Stimulated activated CD4-positive, alpha-beta T cell treated with anti-CD3 and anti-CD28 coated beads, TNF-alpha, amount 100 ng/mL, for 1 hour (primary cell): ENCODE measurements at regions not wholly inside any gene's neighbourhood (a gene's known extent, or its start where the extent isn't known, plus 50 kb on each side); places are given as distances from the start of the nearest gene placed in this dataset.

Experiments
- DNase-seq, 3 donors: peaks; one replicate each; pipeline ENCODE4 v3.0.0-alpha.2; 2020; ENCODE audit warnings: low read depth in 3 of 3, low spot score in 1 of 3

DNA sequence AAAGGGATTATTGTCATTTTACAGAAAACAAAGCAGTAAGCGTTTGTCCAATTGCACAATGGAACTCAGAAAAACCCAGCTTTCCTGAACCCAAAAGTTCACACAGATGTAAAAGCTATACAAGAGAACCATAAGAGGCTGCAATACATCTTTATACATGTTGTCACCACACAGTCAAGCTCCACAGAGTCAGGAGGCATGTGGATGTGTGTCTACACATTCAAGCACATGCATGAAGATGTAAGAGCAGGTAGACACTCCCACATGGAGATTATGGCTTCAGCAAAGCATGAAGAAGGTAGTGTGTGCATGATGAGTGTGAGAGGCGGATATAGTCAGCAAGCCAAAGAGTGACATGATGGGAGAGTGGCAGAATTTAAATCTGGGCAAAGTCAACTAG lies 124.7 kb upstream of the THBS1 start:
- DNase-seq = no peak

DNA sequence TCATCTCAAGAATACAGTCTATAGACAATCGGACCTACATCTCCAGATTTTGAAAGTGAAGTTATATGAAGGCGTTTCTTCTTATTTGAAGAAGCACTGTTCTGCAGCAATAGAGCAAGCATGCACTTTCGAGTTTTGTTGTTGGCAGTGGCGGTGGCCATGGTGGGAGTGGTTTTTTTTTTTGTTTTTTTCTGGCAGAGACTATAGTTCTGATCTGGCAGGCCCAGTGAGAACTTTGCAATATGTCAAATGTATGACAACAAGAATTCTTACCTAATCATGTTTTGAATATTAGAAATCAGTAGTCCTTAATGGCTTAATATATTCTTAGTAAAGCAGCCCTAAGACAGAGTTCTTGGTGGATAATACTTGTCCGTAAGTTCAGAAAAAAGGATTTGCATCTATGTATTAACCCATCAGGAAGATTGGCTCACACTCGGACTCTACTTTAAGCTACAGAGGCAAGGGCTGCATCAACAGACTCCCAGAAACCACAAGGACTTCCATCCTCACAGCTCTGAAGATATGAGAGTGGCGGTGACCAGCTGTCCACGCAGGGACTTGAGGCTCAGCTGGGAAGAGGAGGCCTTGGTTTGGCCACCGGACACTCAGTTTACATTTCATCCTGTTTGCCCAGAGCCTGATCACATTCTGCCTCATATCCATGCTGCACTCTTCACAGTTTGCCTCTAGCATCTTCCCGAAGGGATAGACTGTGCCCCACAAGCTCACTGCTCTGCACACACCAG lies 124.1 kb upstream of the THBS1 start:
- DNase-seq = no peak

DNA sequence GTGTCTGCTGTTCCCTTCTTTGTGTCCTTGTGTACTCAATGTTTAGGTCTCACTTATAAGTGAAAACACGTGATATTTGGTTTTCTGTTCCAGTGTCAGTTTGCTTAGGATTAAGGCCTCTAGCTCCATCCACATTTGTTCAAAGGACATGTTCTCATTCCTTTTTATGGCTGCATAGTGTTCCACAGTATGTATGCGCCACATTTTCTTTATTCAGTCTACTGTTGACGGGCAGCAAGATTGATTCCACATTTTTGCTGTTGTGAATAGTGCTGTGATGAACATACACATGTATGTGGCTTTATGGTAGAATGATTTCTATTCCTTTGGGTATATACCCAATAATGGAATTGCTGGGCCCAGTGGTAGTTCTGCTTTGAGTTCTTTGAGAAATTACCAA lies 122.7 kb upstream of the THBS1 start:
- no peak for DNase-seq

DNA sequence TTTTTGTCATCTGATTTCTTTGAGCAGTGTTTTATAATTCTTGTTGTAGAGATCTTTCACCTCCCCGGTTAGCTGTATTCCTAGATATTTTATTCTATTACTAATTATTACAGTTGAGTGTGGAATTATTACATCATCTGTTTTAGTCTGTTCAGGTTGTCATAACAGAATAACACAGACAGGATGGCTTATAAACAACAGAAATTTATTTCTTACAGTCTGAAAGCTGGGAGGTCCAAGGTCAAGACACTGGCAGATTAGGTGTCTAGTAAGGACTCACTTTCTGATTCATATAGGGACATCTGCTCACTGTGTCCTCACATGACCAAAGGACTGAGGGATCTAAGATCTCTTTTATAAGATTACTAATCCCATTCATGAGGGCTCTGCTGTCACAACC lies 121.3 kb upstream of the THBS1 start:
- no peak for DNase-seq

DNA sequence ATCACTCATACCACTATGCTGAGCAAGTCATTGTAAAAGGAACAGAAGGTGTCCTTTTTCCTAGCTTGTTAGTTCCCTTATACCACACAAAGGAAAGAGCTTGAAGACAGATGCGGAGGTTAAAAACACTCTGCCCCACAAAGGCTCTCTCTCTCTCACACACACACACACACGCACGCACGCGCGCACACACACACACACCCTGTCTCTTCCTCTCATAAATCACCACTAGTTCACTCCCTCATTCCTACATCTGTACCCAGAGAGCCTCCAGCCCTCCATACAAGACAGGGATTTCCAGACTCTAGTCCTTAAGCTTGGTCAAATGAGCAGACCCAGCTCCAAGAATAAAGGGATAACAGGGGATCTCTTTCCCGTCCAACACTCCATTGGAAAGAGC lies 120.1 kb upstream of the THBS1 start:
- DNase-seq = no peak

DNA sequence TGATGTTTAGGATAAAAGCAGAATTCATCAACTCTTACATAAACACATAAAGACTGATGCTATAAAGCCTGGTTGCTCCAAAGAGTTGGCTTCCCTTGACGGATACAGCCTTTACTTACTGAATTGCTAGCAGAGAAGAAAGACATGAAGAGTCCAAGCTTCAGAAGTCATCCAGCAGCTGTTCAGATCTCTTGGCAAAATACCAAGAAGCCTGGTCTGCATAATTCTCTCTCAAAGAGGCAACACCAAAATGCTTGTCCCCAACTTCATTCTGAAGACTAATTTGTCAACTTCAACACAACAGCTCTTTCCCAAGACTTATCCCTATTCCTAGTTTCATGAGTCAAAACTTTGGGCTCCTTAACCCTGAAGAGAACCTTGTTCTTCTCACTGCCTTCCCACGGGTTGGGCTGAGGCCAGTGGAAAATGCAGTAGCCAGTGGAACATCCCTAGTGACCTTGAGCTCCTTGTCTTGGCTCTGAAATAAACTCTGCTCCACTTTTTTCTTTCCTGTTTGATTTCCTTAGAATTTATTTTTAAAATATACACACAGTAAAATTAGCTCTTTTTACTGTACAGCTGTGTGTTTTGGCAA lies 119.2 kb upstream of the THBS1 start:
- no peak for DNase-seq

DNA sequence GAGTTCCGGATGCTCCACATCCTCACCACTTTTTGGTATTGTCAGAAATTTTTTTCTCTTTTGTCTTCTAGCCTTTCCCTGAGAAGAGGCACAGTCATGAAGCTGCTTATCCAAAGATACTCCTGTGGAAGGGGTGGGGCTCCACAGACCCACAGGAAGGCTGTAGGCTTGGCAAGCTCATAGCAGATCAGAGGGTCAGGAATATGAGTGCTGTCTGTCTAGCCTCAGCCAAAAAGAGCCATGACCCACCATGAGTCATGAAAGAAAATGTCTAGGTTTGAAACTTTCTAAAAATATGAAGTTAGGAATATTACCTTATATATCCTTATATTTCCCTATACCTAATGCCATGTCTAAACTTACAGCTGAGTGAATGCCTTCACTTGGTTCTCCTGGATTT lies 118.2 kb upstream of the THBS1 start:
- no peak for DNase-seq

DNA sequence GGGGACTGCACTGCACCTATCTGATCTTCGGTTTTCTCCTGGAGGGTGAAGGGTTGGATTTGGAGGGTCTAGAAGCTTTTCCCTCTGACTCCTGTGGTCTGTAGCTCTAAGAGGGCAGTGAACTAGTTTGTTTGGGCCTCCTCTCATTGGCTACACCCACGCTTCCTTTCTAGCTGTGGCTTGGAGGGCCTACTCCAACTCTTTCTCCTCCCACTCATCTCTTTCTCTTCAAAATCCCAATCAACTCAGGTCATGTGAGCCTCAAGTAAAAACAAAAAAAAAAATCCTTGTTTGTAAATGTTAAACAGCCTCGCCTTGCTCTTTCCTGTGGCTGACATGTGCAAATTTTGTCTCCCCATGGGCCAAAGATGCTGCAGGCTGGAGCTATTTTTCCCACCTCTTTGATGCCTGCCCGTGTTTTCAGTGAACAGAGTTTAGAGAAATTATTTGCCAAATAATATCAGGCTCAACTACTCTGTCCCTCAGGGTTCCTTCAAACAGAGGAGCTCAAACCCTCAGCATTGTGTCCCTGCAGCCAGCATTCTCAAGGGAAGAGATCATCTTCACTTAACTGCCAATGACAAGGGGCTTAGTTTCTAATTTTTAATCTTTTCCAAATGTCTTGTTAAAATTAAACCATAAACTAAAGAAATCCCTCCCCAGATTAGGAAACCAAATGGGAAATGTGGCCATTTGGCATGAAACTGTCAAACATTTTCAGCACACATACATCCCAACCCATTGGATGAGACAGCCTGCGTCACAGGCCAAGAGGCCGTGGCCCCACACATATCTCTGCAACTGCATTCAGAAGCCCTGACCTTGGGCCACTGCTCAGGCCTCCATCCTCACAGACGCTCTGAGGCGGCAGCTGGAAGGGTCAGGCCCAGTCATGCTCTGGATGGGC lies 114.8 kb upstream of the THBS1 start:
- no peak for DNase-seq

DNA sequence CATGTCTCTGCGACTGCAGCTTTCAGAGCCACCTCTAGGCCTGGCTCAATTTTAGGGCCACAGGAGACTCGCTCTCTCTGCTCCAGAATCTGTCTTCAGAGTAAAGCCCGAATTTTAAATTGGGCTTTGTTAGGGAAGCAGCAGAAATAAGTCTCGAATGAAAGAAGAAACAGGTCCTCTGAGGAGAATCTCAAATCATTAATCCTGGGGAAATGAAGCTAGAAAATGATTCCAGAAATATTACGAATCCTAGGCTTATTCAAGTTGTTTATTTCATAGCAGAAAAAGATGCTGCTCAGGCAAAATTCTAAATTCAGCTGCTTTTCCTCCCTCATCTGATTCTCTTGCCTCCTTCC lies 114.2 kb upstream of the THBS1 start:
- no peak for DNase-seq

DNA sequence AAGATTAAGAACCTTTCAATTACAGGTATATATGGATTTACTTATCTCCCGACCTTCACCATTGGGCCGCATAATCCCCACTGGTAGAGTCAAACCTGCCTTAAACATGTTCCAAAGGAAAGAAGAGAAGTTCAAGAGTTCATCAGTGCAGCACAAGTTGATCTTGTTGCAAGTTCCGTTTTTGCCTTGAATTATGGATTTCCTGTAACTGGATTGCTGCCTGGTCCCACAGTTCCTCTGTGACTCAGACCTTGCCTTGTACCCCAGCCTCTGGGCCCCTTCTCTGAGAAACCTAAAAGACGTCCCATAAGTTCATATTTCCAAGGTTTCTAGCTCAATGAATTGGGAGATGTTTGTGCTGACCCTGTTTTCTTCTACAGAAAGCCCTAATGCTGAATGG lies 112.5 kb upstream of the THBS1 start:
- no peak for DNase-seq

DNA sequence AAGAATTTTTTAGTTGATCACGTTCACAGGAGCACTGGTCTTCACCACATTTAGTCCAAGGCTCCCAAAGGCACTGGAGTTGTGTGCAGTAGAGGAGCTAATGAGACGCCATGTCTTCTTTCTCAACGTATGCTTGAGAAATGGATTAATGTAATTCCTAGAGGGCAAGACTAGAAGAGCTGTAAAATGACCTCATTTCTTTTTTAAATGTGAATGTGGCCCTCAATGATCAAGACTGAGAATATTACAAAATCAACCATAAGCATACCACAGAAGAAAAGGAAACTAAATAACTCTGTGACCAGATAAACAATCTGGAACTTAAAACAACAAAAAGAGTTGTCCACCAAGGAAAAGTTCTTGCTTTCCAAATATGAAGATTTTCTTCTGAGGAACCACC lies 112.1 kb upstream of the THBS1 start:
- no peak for DNase-seq

DNA sequence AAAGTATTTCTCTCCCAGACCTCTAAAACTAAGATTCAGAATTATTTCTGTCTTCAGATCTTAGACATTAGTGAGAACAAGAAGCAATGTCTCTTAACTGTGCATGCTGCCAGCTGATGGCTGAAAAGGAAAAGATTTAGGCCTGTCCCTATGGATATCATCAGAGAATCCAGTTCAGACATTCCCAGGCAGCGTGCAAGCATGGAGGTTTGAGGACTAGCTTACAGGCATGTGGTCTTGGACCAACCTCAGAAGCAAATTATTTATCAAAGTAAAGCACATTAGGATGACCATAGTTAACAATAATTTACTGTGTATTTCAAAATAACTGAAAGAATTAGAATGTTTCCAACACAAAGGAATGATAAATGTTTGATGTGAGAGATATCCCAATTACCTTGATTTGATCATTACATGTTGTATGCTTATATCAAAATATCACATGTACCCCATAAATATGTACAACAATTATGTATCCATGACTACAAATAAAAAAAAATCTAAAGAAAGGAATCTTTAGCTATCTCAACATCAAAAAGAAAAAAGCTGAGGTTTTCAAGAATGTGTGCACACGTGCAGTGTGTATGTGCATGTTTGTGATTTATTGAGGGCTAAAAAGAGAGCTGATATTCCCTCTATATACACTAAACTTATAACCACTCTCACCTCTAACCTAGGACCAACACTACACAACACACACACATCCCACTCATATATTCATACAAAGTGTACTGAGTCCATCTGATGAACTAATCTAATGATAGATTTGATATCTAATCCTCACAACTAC lies 108.9 kb upstream of the THBS1 start:
- DNase-seq = no peak

DNA sequence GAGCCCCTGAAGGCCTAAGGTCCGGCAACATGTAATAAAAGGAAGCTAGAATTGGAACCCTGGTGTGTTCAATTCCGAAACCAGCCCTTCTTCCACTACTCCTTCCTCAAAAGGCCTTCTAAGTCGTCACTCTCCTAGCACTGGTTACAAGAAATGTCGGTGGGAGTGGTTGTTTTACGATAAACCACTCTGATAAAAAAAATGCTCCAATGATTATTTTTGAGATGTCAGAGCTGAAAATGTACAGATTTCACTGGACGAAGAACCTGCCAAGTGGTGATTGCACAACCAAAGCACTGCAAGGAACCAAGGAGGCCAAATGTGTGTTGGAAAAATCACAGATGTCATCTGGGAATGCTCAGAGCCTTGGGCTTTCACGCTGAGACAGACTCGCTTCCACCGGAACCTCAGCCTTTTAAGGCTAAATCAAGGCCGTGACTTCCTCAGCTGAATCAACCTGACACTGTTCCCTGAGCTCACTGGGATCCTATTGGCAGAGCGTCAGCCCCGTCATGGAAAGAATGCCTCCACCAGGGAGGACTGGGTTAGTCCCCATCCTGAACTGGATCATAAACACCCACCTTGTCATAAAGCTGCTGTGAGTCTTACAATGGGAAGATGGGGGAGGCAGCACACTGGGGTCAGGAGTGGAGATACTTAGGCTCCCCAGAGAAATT lies 108.1 kb upstream of the THBS1 start:
- no peak for DNase-seq

DNA sequence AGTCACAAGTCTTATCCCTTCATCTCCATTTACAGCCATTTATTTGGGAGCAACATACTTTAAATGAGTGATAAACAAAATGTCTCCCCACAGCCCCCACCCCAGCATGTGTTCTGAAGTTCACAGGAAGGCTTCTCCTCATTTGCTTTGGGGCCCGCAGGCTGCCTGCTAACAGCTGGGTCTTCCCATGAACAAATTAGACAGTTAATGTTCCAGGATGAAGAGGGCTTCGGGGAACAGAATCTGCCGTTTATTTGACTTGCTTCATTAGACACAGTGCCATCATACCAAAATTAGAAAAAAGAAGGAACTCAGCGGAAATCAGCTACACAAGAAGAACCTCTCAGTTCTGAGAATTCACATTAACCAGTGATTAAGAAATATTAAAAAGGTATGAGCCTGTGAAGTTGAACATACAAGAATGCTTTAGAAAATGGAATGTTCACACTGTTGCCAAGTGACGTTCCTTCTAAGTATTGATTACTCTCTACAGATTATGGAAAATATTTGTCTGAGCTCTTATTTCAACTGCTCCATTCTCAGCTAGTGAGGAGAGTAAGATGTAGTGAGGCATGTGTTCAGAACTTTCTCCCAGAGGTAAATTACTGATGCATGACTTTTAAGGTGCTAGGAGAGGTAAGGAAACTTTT lies 107.5 kb upstream of the THBS1 start:
- DNase-seq = no peak

DNA sequence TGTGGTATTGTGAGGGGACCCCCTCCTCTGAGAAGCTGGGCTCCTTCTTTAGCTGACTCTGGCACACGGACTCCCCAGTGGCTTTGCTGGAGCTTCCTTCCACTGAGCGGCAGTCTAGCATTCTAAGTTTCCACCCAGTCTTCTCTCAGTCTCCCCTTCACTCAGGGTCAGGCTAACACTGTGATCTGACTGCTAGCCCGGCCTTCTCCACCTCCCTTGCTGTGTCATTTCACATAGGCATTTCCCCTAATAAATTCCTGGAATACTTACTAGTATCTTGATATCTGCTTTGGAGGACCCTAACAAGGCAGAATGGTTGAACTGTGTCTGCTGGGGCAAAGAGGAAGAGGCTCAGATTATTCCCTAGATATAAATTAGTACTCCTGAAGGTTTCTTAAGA lies 106.2 kb upstream of the THBS1 start:
- DNase-seq = no peak

DNA sequence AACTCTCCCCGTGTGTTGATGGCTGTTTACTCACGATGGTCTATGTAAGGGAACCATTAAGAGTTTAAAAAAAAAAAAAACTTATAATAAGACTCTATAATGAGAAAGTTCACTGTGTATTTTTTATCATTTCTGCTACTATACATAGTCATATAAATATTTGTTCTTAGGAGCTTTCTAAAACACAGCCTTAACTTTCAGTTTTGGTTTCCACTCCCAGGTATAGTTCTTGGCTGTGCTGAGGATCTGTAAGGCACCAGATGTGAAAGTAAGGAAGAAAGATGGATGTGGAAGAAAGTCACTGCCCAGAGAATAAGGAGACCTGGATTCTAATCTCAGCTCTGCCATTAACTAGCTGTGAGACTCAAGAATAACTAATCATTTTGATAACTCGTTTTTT lies 101.9 kb upstream of the THBS1 start:
- no peak for DNase-seq

DNA sequence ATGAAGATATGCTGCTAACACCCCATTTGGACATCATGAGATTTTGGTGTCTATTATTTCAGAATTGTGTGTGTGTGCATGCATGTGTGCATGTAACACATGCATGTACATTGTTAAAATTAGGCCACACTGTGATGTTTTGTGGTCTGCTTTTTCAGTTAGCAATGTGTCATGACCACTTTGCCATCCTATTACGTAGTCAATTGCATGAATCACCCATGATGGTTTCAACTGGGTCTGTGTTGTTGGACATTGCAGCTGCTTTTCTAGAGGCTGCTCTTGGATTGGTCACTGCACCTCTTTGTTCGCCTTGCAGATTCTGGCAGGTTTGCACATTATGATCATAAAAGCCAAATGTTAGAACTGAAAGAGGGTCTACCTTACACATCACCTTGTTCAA lies 101.0 kb upstream of the THBS1 start:
- DNase-seq = no peak

DNA sequence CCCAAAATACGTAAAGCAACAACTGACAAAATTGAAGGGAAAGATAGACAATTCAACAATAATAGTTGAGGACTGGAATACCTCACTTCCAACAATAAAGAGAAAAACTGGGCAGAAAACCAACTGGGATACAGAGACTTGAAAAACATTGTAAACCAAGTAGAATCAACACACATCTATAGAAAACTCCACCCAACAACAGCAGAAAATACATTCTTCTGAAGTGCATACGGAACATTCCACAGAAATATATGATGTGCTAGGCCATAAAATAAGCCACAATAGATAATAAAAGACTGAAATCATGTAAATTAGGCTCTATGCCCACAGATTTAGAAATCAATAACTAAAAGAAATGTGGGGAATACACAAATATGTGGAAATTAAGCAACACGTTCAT lies 98.4 kb upstream of the THBS1 start:
- DNase-seq = no peak

DNA sequence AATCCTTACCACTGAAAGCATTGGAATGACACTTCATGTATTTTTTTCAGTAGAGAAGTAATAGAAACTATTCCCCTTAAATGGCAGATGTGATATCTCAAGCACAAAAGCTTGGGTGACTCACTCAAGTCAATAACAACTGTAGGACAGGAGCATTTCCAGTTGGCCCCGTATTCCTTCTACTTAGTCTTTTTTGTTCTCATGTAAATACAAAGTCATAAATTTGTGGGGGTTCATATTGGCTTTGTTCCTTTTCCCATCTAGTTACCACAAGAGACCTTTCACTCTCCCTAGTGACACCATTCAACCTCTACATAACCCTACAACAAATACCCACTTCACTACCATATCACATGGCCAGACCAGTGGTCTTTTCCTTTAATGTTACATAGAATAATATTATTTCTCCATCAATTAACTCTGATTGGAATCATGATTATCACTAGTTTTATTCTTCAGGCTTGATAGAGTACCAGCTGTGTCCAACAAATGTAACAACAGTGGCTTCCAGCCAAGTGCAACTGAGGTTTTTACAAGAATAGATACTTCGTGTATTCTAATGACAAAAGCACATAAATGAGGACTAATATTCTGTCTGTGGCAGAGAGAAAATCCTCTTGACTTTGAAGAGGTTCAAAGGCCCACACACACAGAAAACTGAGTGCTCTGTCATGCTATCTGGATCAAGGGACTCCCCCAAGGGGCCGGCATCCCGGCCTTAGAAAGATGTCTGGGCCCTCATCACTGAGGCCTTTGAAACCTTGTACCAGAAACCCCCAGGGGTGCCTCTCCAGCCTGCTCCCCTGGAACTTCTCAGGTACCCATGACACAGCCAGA lies 94.0 kb upstream of the THBS1 start:
- DNase-seq = no peak

DNA sequence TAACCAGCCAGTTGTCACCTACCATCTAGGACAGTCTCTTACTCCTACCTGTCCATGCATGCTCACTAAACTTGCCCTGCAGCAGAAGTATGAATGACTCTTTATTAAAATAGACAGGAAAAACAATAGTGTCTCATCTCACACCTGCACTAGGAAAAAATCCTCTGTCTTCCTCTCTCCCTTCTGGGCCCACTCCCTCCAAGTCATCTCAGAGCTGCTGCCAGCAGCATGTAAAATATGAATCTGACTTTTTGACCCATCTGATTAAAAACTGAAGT lies 93.5 kb upstream of the THBS1 start:
- DNase-seq = no peak
